ENCODE measurements at regions not wholly inside any gene's neighbourhood (a gene's known extent, or its start where the extent isn't known, plus 50 kb on each side); places are given as distances from the start of the nearest gene placed in this dataset.
"Not testable (repeated sequence)": the region's sequence is repeated elsewhere in the genome, so short reads cannot be mapped to it uniquely, and the experiment has no call there.

- no peak for DNase-seq
Observed at GRCh38 chr15:29511663-29512062, 242.0 kb upstream of the NSMCE3 start.

GRCh38 chr15:29505535-29505934 lies 235.9 kb upstream of the NSMCE3 start:
- not testable (repeated sequence) for DNase-seq

GRCh38 chr15:29490747-29491471 lies 221.3 kb upstream of the NSMCE3 start:
- DNase-seq: no peak

- no peak for DNase-seq
Observed at GRCh38 chr15:29480949-29481348, 211.3 kb upstream of the NSMCE3 start.

- DNase-seq: no peak
Observed at GRCh38 chr15:29480278-29480677, 210.7 kb upstream of the NSMCE3 start.

- no peak for DNase-seq
Observed at GRCh38 chr15:29477256-29477655, 207.6 kb upstream of the NSMCE3 start.

- DNase-seq: no peak
Observed at GRCh38 chr15:29476503-29477080, 207.0 kb upstream of the NSMCE3 start.

GRCh38 chr15:29475096-29475495 lies 205.5 kb upstream of the NSMCE3 start:
- no peak for DNase-seq

- DNase-seq: no peak
Observed at GRCh38 chr15:29473621-29474105, 204.0 kb upstream of the NSMCE3 start.

- DNase-seq: no peak
Observed at GRCh38 chr15:29472901-29473445, 203.4 kb upstream of the NSMCE3 start.

GRCh38 chr15:29471757-29472156 lies 202.1 kb upstream of the NSMCE3 start:
- no peak for DNase-seq

- DNase-seq: no peak
Observed at GRCh38 chr15:29471306-29471705, 201.7 kb upstream of the NSMCE3 start.

- no peak for DNase-seq
Observed at GRCh38 chr15:29470794-29471193, 201.2 kb upstream of the NSMCE3 start.

GRCh38 chr15:29470311-29470710 lies 200.7 kb upstream of the NSMCE3 start:
- DNase-seq: no peak

- DNase-seq: no peak
Observed at GRCh38 chr15:29468899-29469298, 199.3 kb upstream of the NSMCE3 start.

- DNase-seq: no peak
Observed at GRCh38 chr15:29467091-29467490, 197.5 kb upstream of the NSMCE3 start.

- no peak for DNase-seq
Observed at GRCh38 chr15:29466292-29466691, 196.7 kb upstream of the NSMCE3 start.

GRCh38 chr15:29465816-29466215 lies 196.2 kb upstream of the NSMCE3 start:
- DNase-seq: no peak

GRCh38 chr15:29465196-29465595 lies 195.6 kb upstream of the NSMCE3 start:
- peak in 1 of 3 donors; percentile 2 for DNase-seq

GRCh38 chr15:29461877-29462276 lies 192.3 kb upstream of the NSMCE3 start:
- DNase-seq: no peak

GRCh38 chr15:29458361-29458760 lies 188.7 kb upstream of the NSMCE3 start:
- DNase-seq: no peak

GRCh38 chr15:29457729-29458128 lies 188.1 kb upstream of the NSMCE3 start:
- DNase-seq: no peak

- no peak for DNase-seq
Observed at GRCh38 chr15:29456964-29457363, 187.3 kb upstream of the NSMCE3 start.
